HFF-Myc (cell line): ENCODE measurements at regions not wholly inside any gene's neighbourhood (a gene's known extent, or its start where the extent isn't known, plus 50 kb on each side); places are given as distances from the start of the nearest gene placed in this dataset.

Source experiments
- DNase-seq: peaks from one replicate; pipeline ENCODE4 v3.0.0-alpha.2; 2011; ENCODE audit warnings: low read depth; ENCODE audit errors: extremely low read depth
- H3K4me3 ChIP-seq: replicated peaks from 2 replicates; pipeline ENCODE4 v1.5.1; 2011; ENCODE audit warnings: low read depth, mild to moderate bottlenecking, control low read depth, low read length
- CTCF ChIP-seq: IDR thresholded peaks from 2 replicates; pipeline ENCODE4 v1.5.1; 2012; ENCODE audit warnings: mild to moderate bottlenecking, low read depth, low read length, control low read depth; ENCODE audit errors: missing control alignments

- TF ChIP-seq CTCF, result no peak
- no peak for DNase-seq
- H3K4me3 ChIP-seq, result no peak overlapping the region
Measured at GRCh38 chr16:85486256-85486915, 126.7 kb upstream of the GSE1 start.

DNA sequence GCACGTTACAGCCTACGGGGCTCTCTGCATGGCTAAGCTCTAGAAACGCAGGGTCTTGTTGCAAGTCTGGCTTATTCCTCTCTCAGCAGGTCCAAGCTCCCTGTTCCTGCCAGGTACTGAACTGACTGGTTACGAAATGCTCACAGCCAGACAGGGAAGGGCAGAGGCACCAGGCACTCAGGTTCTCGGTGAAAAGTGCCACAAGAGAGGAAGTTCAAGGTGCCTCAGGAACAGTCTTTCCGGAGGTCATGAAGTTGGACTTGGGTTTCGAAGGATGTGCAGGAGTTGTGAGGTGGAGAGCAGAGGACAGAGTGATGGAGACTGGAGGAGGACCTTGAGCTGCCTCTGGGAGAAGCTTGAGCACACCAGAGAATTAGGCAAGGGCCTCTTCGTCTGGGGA is 124.7 kb upstream of the GSE1 start:
- no peak for TF ChIP-seq CTCF
- no peak overlapping the region for H3K4me3 ChIP-seq
- DNase-seq, result no peak

DNA sequence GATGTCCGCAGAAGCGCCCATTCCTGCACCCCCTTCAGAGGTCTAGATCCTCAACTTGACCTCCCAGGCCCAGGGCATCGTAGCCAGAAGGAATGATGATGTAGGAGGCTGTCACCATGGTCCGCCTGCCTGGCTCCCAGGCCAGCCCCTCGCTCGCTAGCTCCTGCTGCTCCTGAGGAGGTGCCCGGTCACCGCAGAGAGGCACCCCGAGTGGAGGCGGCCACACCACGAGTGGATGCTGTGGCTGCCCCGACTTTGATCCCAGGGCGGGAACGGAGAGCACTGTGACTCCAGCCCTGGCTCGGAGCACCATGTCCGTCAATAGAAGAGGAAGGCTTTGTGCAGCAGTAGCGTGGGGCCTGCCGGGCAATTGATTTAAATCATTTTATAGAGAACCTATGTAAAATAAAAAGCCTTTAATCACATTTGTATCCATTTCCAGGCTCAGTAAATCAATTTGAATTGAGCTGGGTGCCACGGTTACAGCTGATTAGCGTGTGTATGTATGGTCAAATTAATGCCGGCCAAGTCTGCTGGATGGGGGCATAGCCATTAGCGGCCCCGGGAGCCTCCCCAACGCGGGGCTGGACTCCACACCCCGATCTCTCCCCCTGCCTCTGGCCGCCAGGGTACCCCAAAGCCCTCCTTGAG is 122.6 kb upstream of the GSE1 start:
- no peak for TF ChIP-seq CTCF
- no peak for DNase-seq
- no peak overlapping the region for H3K4me3 ChIP-seq

GRCh38 chr16:85491058-85491771 is 121.9 kb upstream of the GSE1 start:
- peak; percentile 56 for TF ChIP-seq CTCF
- DNase-seq, result no peak
- H3K4me3 ChIP-seq, result no peak overlapping the region

DNA sequence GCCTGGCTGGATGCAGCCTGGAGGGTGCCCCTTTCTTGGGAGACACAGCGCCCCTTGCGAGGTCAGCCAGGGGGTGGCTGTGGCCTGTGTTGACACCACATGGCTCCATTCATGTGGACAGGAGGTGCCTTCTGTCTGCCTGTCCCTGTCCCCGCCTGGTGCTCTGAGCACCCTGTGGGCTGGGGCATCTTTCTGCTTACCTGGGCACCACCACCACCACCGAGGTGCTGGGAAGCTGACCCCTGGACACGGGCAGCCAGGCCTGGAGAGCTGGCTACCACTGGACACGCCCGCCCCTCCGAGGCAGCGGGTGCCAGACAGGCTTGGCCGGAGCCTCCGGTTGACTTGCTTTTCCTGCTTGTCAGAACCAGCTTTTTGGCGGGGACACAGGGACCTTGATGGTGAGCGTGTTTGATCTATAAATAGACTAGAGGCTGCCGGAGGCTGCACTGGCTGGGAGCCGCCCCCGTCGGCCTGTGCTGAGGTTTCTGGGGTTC is 121.3 kb upstream of the GSE1 start:
- no peak overlapping the region for H3K4me3 ChIP-seq
- TF ChIP-seq CTCF, result no peak
- DNase-seq, result no peak

DNA sequence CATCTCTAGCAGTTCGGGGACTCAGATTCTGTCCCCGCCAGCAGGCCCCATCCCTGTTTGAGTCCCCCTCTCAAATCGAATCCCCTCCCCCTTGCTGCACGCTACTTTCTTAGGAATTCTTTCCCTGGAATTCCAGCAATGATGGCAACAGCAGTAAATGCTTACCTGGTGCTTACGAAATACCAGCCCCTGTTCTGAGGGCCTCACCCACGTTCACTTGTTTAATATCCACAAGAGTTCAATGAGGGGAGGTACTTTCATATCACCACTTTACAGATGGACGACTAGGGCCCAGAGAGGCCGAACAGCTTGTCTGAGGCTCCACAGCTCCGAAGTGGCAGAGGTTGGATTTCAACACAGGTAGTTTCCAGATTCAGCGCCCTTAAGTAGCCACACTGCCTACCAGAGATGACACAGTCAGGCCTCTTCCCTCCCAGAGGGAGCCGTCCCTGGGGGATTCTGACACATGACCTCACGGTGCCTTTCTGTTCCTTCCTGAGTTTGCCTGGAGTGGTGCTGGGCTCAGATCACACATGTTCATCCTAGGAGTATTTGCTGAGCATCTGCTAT is 120.7 kb upstream of the GSE1 start:
- no peak overlapping the region for H3K4me3 ChIP-seq
- no peak for DNase-seq
- TF ChIP-seq CTCF, result no peak
